ENCODE measurements at regions not wholly inside any gene's neighbourhood (a gene's known extent, or its start where the extent isn't known, plus 50 kb on each side); places are given as distances from the start of the nearest gene placed in this dataset.
"Not testable (repeated sequence)": the region's sequence is repeated elsewhere in the genome, so short reads cannot be mapped to it uniquely, and the experiment has no call there.

DNA sequence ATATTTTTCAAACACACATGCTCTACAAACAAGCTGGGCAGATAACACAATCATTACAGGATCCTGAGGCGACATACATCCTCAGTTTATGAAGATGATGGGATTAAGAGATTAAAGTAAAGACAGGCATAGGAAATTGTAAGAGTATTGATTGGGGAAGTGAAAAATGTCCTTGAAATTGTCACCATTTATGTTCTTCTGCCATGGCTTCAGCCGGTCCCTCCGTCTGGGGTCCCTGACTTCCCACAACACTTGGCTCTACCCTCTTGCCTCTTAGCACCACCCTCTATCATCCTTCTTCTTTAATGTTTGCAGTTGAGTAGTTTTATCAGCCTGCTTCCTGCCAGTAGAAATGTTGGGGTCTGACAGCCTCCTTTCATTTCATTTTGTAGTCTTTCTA is 244.4 kb downstream of the DAD1 start:
- no peak for DNase-seq (ENCODE audit: low read depth in 4 of 4, low spot score in 1 of 4)

DNA sequence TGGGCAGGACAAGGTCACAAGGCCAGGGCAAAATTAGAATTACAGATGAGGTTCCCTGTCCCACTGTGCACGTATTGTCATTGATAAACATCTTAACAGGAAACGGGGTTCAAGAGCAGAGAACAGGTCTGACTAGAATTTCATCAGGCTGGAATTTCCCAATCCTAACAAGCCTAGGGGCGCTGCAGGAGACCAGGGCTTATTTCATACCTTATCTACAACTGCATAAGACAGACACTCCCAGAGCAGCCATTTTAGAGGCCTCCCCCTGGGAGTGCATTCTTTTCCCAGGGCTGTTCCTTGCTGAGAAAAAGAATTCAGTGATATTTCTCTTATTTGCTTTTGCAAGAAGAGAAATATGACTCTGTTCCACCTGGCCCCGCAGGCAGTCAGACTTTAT is 244.8 kb downstream of the DAD1 start:
- DNase-seq (ENCODE audit: low read depth in 4 of 4, low spot score in 1 of 4), result not testable (repeated sequence)

DNA sequence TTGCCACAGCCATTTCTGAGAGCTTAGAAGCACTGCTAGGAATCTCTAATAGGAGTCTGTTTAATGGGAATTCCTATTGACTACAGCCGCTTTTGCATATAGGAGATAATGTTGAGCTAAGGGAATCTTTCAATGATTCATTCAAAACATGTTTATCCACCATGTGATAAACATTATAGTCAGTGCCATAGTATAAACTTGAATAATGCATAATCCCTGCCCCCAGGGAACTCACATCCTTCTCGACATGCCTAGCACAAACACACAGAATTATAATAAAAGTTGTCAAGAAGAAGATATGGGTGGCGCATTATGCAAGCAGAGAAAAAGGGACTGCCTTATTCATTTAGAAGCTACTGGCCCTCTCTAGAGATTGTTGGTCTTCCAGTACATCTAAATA is 248.0 kb downstream of the DAD1 start:
- DNase-seq (ENCODE audit: low read depth in 4 of 4, low spot score in 1 of 4), result no peak

DNA sequence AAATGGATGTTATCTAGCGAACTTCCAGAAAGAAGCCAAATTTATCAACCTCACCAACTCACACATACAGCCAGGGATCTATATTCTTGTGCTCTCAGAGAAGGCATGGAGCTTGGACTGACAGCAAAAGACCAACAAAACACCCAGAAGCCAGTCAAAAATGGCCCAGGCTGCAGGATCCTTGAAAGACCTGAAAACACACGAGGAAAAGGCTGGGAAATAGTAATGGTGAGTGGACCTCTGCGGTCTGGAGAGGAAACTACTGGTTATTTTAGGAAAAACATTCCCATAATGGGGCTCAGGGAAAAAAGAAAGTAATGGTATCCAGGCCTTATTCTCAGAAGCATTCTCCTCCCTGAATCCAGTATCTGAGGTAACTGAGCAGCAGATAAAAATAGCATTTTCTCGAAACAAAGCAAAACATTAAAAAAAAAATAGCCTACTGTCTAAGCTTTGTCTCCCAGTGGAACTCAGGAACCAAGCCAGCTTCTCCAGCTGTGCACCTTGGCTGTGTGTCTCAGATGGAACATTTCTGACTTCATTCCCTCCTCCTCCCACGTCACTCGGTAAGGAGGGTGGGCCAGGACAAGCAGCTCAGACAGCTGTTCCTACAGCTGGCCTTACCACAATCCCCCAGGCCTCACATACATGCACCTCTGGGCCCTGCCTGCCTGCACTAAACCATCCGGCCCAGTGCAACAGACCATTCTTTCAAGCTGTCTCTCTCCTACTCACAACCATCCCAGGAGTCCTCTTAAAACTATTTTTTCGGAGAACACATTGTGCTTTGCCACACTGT is 249.9 kb downstream of the DAD1 start:
- DNase-seq (ENCODE audit: low read depth in 4 of 4, low spot score in 1 of 4), result no peak

DNA sequence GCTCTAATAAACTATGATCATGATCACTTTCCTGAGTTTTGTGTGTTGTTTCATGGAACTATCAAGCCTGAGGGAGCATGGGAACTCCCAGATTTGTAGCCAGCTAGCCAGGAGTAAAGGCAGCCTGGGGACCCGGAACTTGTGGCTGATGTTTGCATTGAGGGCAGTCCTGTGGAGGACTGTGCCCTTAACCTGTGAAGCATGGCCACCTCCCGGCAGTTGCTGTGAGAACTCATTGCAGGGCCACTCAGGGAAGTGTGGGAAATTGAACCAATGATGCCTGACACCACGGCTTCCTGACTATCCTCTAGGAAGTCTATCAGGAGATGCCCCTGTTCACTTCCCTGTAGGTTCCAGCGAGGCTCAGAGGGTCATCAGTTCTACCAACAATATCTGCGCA is 250.6 kb downstream of the DAD1 start:
- DNase-seq (ENCODE audit: low read depth in 4 of 4, low spot score in 1 of 4), result no peak

- no peak for DNase-seq (ENCODE audit: low read depth in 4 of 4, low spot score in 1 of 4)
These were observed 251.1 kb downstream of the DAD1 start for GRCh38 chr14:22337938-22338337.

DNA sequence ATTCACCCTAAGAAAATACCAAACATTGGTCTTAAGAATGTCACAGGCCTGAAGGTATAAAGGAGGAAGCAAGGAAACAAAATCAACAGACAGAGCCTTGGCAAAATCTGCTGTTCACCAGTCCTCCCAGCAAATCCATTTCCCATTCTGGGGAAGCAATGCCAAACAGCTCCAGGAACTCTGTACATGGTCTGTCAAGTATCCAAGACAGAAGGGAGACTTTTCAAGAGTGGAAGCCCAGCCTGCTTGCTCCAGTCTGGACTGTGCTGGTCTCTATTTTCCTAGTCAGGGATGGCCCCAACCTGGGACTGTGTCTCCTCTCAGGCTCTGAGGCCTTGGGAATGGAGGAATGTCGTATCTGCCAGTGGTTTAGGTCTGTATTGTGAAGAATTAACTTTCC is 251.5 kb downstream of the DAD1 start:
- no peak for DNase-seq (ENCODE audit: low read depth in 4 of 4, low spot score in 1 of 4)

DNA sequence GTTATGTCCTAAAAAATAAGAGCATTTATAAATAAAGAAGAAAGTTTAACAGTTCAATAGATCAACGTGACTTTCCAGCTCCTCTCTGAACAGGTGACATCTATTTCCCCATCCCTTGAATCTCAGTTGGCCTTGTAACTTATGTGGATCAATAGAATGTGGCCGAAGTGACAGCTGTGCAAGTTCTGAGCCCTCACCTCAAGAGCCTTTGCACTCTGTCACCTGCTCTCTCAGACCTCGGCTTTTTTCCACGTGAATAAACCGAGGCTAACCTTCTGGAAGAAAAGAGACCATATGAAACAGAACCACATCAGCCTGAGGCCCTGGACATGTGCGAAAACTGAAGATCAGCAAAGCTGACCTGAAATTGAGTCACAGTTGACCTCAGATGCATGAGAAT is 253.0 kb downstream of the DAD1 start:
- DNase-seq (ENCODE audit: low read depth in 4 of 4, low spot score in 1 of 4), result no peak

DNA sequence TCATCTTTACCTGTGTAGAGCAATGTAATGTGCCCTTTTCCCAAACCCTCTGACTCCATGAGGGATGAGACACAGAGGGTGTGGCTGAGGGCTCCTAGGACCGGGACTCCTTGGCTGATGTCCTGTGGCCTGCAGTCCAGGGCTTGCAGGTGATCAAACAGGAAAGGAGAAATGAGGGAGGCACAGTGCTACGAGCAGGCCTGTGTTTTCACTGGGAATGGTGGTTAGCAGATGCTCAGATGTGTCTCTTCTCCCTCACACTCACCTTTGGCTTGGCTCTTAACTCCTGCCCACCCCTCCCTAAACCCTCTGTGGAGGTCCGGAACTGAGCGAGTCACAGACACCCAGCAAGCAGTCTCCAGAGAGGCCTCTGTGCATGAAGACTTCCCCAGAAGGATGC is 254.4 kb downstream of the DAD1 start:
- no peak for DNase-seq (ENCODE audit: low read depth in 4 of 4, low spot score in 1 of 4)

DNA sequence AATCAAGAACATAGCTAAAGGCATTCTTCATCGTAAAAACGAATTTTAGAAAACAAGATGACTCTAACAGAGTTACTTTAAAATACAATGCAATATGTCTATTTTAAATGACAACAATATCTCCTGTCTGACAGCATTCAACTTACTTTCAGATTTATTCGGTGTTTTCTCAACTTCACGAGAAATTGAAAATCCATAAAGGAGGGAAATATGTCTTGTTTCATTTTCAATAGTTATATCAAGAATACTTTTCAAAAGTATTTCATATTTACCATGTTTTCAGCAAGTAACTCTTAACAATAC is 254.8 kb downstream of the DAD1 start:
- DNase-seq (ENCODE audit: low read depth in 4 of 4, low spot score in 1 of 4), result no peak

GRCh38 chr14:22333422-22334274 is 255.4 kb downstream of the DAD1 start:
- no peak for DNase-seq (ENCODE audit: low read depth in 4 of 4, low spot score in 1 of 4)

DNA sequence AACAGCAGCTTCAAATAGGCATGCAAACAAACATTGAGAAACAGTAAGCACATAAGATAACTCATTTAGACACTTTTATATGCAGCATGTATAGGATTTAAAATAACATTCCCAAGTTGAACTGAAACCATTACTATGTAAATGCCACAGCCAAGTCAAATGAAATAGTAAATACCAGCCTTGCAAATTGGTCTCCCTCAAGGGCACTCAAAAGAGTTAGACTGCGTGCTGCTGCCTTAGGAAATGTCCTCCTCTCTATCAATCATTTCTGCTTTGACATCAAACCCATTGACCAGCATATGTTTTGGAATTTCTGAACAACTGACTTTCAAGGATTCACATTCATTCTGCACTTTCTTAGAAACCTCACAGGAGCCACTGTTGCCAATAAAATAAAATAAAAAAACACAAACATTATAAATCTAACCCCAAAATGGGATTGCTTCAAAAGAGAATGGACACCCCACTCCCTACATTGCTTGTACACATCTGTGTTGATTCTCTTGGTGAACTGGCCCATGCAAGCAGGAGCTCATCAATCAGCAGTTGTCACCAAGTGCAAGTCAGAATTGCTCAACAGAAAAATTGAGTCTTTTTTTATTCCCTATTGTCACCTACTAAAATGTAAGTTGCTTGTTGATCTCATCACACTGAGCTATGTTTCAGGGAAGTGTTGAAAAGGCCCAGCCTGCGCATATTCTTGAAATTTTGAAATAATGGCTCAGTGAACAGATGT is 256.2 kb downstream of the DAD1 start:
- DNase-seq (ENCODE audit: low read depth in 4 of 4, low spot score in 1 of 4), result no peak

- DNase-seq (ENCODE audit: low read depth in 4 of 4, low spot score in 1 of 4), result no peak
These were observed 259.7 kb downstream of the DAD1 start for GRCh38 chr14:22329371-22329770.

- no peak for DNase-seq (ENCODE audit: low read depth in 4 of 4, low spot score in 1 of 4)
These were observed 263.2 kb downstream of the DAD1 start for GRCh38 chr14:22325676-22326400.

DNA sequence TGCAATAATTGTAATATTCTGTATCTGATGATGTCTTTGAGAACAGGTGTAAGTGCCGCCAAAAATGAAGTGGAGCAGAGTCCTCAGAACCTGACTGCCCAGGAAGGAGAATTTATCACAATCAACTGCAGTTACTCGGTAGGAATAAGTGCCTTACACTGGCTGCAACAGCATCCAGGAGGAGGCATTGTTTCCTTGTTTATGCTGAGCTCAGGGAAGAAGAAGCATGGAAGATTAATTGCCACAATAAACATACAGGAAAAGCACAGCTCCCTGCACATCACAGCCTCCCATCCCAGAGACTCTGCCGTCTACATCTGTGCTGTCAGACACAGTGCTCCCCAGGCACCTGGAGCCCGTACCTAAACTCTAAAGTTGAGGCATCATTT is 268.7 kb downstream of the DAD1 start:
- no peak for DNase-seq (ENCODE audit: low read depth in 4 of 4, low spot score in 1 of 4)

DNA sequence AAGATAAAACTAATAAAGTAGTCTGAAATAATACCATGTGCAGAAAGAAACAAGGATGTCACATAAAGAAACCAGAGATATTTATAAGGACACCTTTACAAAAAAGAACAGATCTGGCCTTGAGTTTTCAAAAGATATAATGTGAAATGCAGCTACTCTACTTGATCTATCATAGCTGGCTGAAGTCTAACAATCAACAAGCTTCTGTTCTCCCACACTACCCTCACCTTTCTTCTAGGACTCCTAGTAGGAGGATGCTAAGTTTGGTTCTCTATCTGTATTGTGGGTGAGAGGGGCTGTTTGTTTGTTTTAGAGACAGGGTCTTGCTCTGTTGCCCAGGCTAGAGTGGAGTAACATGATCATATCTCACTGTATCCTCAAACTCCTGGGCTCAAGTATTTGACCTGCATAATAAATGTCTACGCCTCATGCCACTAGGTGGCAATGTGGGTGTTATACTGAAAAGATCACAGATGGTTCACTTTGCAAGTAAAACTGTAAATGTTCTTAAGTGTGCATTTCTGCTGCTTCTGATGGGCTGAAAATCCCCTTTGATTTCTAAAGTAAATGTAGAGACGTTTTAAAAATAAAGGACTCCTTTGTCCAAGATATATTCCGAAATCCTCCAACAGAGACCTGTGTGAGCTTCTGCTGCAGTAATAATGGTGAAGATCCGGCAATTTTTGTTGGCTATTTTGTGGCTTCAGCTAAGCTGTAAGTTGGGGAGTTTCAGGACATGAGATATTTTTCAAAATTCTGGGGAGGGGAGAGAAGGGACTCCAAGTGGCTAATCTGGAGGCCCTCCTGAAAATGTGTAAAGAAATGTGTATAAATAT is 269.3 kb downstream of the DAD1 start:
- no peak for DNase-seq (ENCODE audit: low read depth in 4 of 4, low spot score in 1 of 4)

DNA sequence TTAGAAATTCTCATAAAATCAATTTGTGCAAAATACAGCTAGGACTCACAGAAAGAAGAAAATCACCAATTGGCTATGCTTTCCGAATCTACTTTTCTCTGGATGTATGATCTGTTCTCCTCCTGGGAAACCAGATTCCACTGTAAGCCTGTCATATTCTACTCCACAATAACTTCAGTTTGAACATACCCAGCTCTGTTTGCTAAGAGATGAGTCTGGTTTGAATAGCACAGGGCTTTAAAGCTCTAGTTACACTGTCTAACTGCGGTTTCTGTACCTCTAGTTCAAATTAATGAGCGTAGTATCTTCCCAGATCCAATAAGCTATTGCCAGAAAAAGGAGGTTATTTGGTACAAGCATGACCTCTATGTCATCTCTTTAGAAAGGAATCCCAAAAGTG is 270.1 kb downstream of the DAD1 start:
- no peak for DNase-seq (ENCODE audit: low read depth in 4 of 4, low spot score in 1 of 4)

- DNase-seq (ENCODE audit: low read depth in 4 of 4, low spot score in 1 of 4), result no peak
These were observed 272.6 kb downstream of the DAD1 start for GRCh38 chr14:22316473-22316872.

DNA sequence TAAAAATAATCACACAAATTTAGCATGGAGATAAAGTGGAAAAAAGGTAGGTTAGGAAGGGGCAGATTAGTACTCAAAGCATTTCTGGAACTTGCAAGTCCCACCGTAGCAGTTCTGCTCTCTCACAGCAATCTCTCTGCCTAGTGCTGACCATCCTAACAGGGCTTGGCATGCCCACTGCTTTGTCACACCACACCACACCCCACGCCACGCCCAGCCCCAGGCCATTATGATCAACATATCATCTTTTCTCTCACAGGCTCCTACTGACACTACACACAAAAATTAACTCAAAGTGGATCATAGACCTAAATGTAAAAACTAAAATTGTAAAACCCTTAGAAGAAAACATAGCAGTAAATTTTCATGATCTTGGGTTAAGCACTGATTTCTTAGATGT is 273.7 kb downstream of the DAD1 start:
- no peak for DNase-seq (ENCODE audit: low read depth in 4 of 4, low spot score in 1 of 4)

DNA sequence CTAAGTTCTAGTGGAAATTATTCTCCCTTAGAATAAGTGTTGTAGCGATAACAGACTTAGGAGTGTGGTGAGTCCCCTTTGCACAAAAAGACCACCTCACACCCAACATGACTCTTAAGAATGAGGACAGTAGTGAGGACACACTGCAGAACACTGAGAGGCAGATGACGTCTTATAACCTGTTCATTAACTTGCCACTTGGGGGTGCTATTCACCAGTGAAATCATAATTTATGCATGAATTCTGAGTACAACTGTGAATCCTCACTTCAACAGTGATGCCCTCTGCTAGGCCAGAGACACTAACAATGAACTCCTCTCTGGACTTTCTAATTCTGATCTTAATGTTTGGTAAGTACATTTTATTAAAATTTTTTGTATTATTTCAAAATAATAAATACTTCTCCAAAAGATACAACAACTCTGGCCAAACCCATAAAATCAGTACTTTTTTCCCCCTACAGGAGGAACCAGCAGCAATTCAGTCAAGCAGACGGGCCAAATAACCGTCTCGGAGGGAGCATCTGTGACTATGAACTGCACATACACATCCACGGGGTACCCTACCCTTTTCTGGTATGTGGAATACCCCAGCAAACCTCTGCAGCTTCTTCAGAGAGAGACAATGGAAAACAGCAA is 274.7 kb downstream of the DAD1 start:
- DNase-seq (ENCODE audit: low read depth in 4 of 4, low spot score in 1 of 4), result no peak
